ENCODE measurements at regions not wholly inside any gene's neighbourhood (a gene's known extent, or its start where the extent isn't known, plus 50 kb on each side); places are given as distances from the start of the nearest gene placed in this dataset.
"Not testable (repeated sequence)": the region's sequence is repeated elsewhere in the genome, so short reads cannot be mapped to it uniquely, and the experiment has no call there.

GRCh38 chr2:194445226-194445625, 1211.8 kb upstream of the SLC39A10 start:
- no peaks in the 10 kb centered on the region for H3K9me3 ChIP-seq (ENCODE audit: control insufficient read depth in 1 of 2, low read length in 2 of 2)
- no peaks in the 10 kb centered on the region for H3K36me3 ChIP-seq (ENCODE audit: control insufficient read depth in 1 of 2, insufficient read depth in 2 of 2, low read length in 2 of 2)
- no peak overlapping the region for H3K27ac ChIP-seq (ENCODE audit: low read depth, low read length)
- no peak overlapping the region for H3K9ac ChIP-seq (ENCODE audit: low read depth in 1 of 2, low read length in 2 of 2)
- H3K4me3 ChIP-seq (ENCODE audit: low read depth in 1 of 2, low read length in 2 of 2) = no peak overlapping the region
- no peaks in the 10 kb centered on the region for H3K4me1 ChIP-seq (ENCODE audit: control insufficient read depth in 1 of 2, insufficient read depth in 2 of 2, low read length in 2 of 2)
- no peaks in the 10 kb centered on the region for H3K27me3 ChIP-seq (ENCODE audit: control insufficient read depth in 1 of 2, insufficient read depth in 2 of 2, low read length in 2 of 2)

- no peak overlapping the region for H3K27ac ChIP-seq (ENCODE audit: low read depth, low read length)
- H3K4me1 ChIP-seq (ENCODE audit: control insufficient read depth in 1 of 2, insufficient read depth in 2 of 2, low read length in 2 of 2) = no peaks in the 10 kb centered on the region
- no peaks in the 10 kb centered on the region for H3K36me3 ChIP-seq (ENCODE audit: control insufficient read depth in 1 of 2, insufficient read depth in 2 of 2, low read length in 2 of 2)
- H3K27me3 ChIP-seq (ENCODE audit: control insufficient read depth in 1 of 2, insufficient read depth in 2 of 2, low read length in 2 of 2) = no peaks in the 10 kb centered on the region
- no peak overlapping the region for H3K9ac ChIP-seq (ENCODE audit: low read depth in 1 of 2, low read length in 2 of 2)
- H3K4me3 ChIP-seq (ENCODE audit: low read depth in 1 of 2, low read length in 2 of 2) = no peak overlapping the region
- no peaks in the 10 kb centered on the region for H3K9me3 ChIP-seq (ENCODE audit: control insufficient read depth in 1 of 2, low read length in 2 of 2)
Observed at GRCh38 chr2:194443926-194444325, 1213.1 kb upstream of the SLC39A10 start.

GRCh38 chr2:194424683-194425209, 1232.3 kb upstream of the SLC39A10 start:
- H3K27me3 ChIP-seq (ENCODE audit: control insufficient read depth in 1 of 2, insufficient read depth in 2 of 2, low read length in 2 of 2) = no peaks in the 10 kb centered on the region
- no peak overlapping the region for H3K9ac ChIP-seq (ENCODE audit: low read depth in 1 of 2, low read length in 2 of 2)
- H3K27ac ChIP-seq (ENCODE audit: low read depth, low read length) = no peak overlapping the region
- no peaks in the 10 kb centered on the region for H3K36me3 ChIP-seq (ENCODE audit: control insufficient read depth in 1 of 2, insufficient read depth in 2 of 2, low read length in 2 of 2)
- H3K4me1 ChIP-seq (ENCODE audit: control insufficient read depth in 1 of 2, insufficient read depth in 2 of 2, low read length in 2 of 2) = no peaks in the 10 kb centered on the region
- H3K9me3 ChIP-seq (ENCODE audit: control insufficient read depth in 1 of 2, low read length in 2 of 2) = peaks cover 0 to 2% of the 10 kb centered on the region in 2 donors
- H3K4me3 ChIP-seq (ENCODE audit: low read depth in 1 of 2, low read length in 2 of 2) = no peak overlapping the region

GRCh38 chr2:194411221-194411620, 1245.8 kb upstream of the SLC39A10 start:
- Histone ChIP-seq H3K36me3 (ENCODE audit: control insufficient read depth in 1 of 2, insufficient read depth in 2 of 2, low read length in 2 of 2) (no peaks in the 10 kb centered on the region), H3K4me3 (ENCODE audit: low read depth in 1 of 2, low read length in 2 of 2) (no peak overlapping the region), H3K27me3 (ENCODE audit: control insufficient read depth in 1 of 2, insufficient read depth in 2 of 2, low read length in 2 of 2) (no peaks in the 10 kb centered on the region), H3K27ac (ENCODE audit: low read depth, low read length) (no peak overlapping the region), H3K4me1 (ENCODE audit: control insufficient read depth in 1 of 2, insufficient read depth in 2 of 2, low read length in 2 of 2) (no peaks in the 10 kb centered on the region), H3K9me3 (ENCODE audit: control insufficient read depth in 1 of 2, low read length in 2 of 2) (peaks cover 0 to 4% of the 10 kb centered on the region in 2 donors), H3K9ac (ENCODE audit: low read depth in 1 of 2, low read length in 2 of 2) (no peak overlapping the region)

- Histone ChIP-seq H3K9me3 (ENCODE audit: control insufficient read depth in 1 of 2, low read length in 2 of 2) (no peaks in the 10 kb centered on the region), H3K27ac (ENCODE audit: low read depth, low read length) (no peak overlapping the region), H3K9ac (ENCODE audit: low read depth in 1 of 2, low read length in 2 of 2) (no peak overlapping the region), H3K36me3 (ENCODE audit: control insufficient read depth in 1 of 2, insufficient read depth in 2 of 2, low read length in 2 of 2) (no peaks in the 10 kb centered on the region), H3K4me3 (ENCODE audit: low read depth in 1 of 2, low read length in 2 of 2) (no peak overlapping the region), H3K4me1 (ENCODE audit: control insufficient read depth in 1 of 2, insufficient read depth in 2 of 2, low read length in 2 of 2) (no peaks in the 10 kb centered on the region), H3K27me3 (ENCODE audit: control insufficient read depth in 1 of 2, insufficient read depth in 2 of 2, low read length in 2 of 2) (no peaks in the 10 kb centered on the region)
Observed at GRCh38 chr2:194395818-194396217, 1261.2 kb upstream of the SLC39A10 start.

- Histone ChIP-seq H3K27ac (ENCODE audit: low read depth, low read length) (no peak overlapping the region), H3K9ac (ENCODE audit: low read depth in 1 of 2, low read length in 2 of 2) (no peak overlapping the region), H3K9me3 (ENCODE audit: control insufficient read depth in 1 of 2, low read length in 2 of 2) (peaks cover 3 to 5% of the 10 kb centered on the region in 2 donors), H3K27me3 (ENCODE audit: control insufficient read depth in 1 of 2, insufficient read depth in 2 of 2, low read length in 2 of 2) (no peaks in the 10 kb centered on the region), H3K4me1 (ENCODE audit: control insufficient read depth in 1 of 2, insufficient read depth in 2 of 2, low read length in 2 of 2) (no peaks in the 10 kb centered on the region), H3K36me3 (ENCODE audit: control insufficient read depth in 1 of 2, insufficient read depth in 2 of 2, low read length in 2 of 2) (no peaks in the 10 kb centered on the region), H3K4me3 (ENCODE audit: low read depth in 1 of 2, low read length in 2 of 2) (no peak overlapping the region)
Observed at GRCh38 chr2:194385376-194385775, 1271.7 kb upstream of the SLC39A10 start.

GRCh38 chr2:194383401-194383800, 1273.6 kb upstream of the SLC39A10 start:
- no peaks in the 10 kb centered on the region for H3K36me3 ChIP-seq (ENCODE audit: control insufficient read depth in 1 of 2, insufficient read depth in 2 of 2, low read length in 2 of 2)
- no peaks in the 10 kb centered on the region for H3K4me1 ChIP-seq (ENCODE audit: control insufficient read depth in 1 of 2, insufficient read depth in 2 of 2, low read length in 2 of 2)
- no peak overlapping the region for H3K4me3 ChIP-seq (ENCODE audit: low read depth in 1 of 2, low read length in 2 of 2)
- no peak overlapping the region for H3K27ac ChIP-seq (ENCODE audit: low read depth, low read length)
- no peak overlapping the region for H3K9ac ChIP-seq (ENCODE audit: low read depth in 1 of 2, low read length in 2 of 2)
- peaks cover 3 to 5% of the 10 kb centered on the region in 2 donors for H3K9me3 ChIP-seq (ENCODE audit: control insufficient read depth in 1 of 2, low read length in 2 of 2)
- no peaks in the 10 kb centered on the region for H3K27me3 ChIP-seq (ENCODE audit: control insufficient read depth in 1 of 2, insufficient read depth in 2 of 2, low read length in 2 of 2)

- Histone ChIP-seq H3K27ac (ENCODE audit: low read depth, low read length) (no peak overlapping the region), H3K9me3 (ENCODE audit: control insufficient read depth in 1 of 2, low read length in 2 of 2) (peaks cover 3 to 5% of the 10 kb centered on the region in 2 donors), H3K9ac (ENCODE audit: low read depth in 1 of 2, low read length in 2 of 2) (no peak overlapping the region), H3K4me3 (ENCODE audit: low read depth in 1 of 2, low read length in 2 of 2) (no peak overlapping the region), H3K27me3 (ENCODE audit: control insufficient read depth in 1 of 2, insufficient read depth in 2 of 2, low read length in 2 of 2) (no peaks in the 10 kb centered on the region), H3K36me3 (ENCODE audit: control insufficient read depth in 1 of 2, insufficient read depth in 2 of 2, low read length in 2 of 2) (no peaks in the 10 kb centered on the region), H3K4me1 (ENCODE audit: control insufficient read depth in 1 of 2, insufficient read depth in 2 of 2, low read length in 2 of 2) (no peaks in the 10 kb centered on the region)
Observed at GRCh38 chr2:194382221-194382620, 1274.8 kb upstream of the SLC39A10 start.

- H3K9ac ChIP-seq (ENCODE audit: low read depth in 1 of 2, low read length in 2 of 2) = no peak overlapping the region
- no peak overlapping the region for H3K27ac ChIP-seq (ENCODE audit: low read depth, low read length)
- H3K9me3 ChIP-seq (ENCODE audit: control insufficient read depth in 1 of 2, low read length in 2 of 2) = peaks cover 0 to 3% of the 10 kb centered on the region in 2 donors
- H3K4me1 ChIP-seq (ENCODE audit: control insufficient read depth in 1 of 2, insufficient read depth in 2 of 2, low read length in 2 of 2) = no peaks in the 10 kb centered on the region
- H3K36me3 ChIP-seq (ENCODE audit: control insufficient read depth in 1 of 2, insufficient read depth in 2 of 2, low read length in 2 of 2) = no peaks in the 10 kb centered on the region
- H3K4me3 ChIP-seq (ENCODE audit: low read depth in 1 of 2, low read length in 2 of 2) = no peak overlapping the region
- H3K27me3 ChIP-seq (ENCODE audit: control insufficient read depth in 1 of 2, insufficient read depth in 2 of 2, low read length in 2 of 2) = no peaks in the 10 kb centered on the region
Observed at GRCh38 chr2:194380011-194380410, 1277.0 kb upstream of the SLC39A10 start.

- not testable (repeated sequence) for H3K27ac ChIP-seq (ENCODE audit: low read depth, low read length); H3K4me3 ChIP-seq (ENCODE audit: low read depth in 1 of 2, low read length in 2 of 2); H3K9ac ChIP-seq (ENCODE audit: low read depth in 1 of 2, low read length in 2 of 2); H3K27me3 ChIP-seq (ENCODE audit: control insufficient read depth in 1 of 2, insufficient read depth in 2 of 2, low read length in 2 of 2); H3K4me1 ChIP-seq (ENCODE audit: control insufficient read depth in 1 of 2, insufficient read depth in 2 of 2, low read length in 2 of 2); H3K36me3 ChIP-seq (ENCODE audit: control insufficient read depth in 1 of 2, insufficient read depth in 2 of 2, low read length in 2 of 2); H3K9me3 ChIP-seq (ENCODE audit: control insufficient read depth in 1 of 2, low read length in 2 of 2)
Observed at GRCh38 chr2:194367390-194367789, 1289.6 kb upstream of the SLC39A10 start.

GRCh38 chr2:194363878-194364277, 1293.1 kb upstream of the SLC39A10 start:
- H3K27ac ChIP-seq (ENCODE audit: low read depth, low read length) = no peak overlapping the region
- no peak overlapping the region for H3K9ac ChIP-seq (ENCODE audit: low read depth in 1 of 2, low read length in 2 of 2)
- no peak overlapping the region for H3K4me3 ChIP-seq (ENCODE audit: low read depth in 1 of 2, low read length in 2 of 2)
- no peaks in the 10 kb centered on the region for H3K4me1 ChIP-seq (ENCODE audit: control insufficient read depth in 1 of 2, insufficient read depth in 2 of 2, low read length in 2 of 2)
- H3K36me3 ChIP-seq (ENCODE audit: control insufficient read depth in 1 of 2, insufficient read depth in 2 of 2, low read length in 2 of 2) = no peaks in the 10 kb centered on the region
- H3K9me3 ChIP-seq (ENCODE audit: control insufficient read depth in 1 of 2, low read length in 2 of 2) = peaks cover 0 to 2% of the 10 kb centered on the region in 2 donors
- no peaks in the 10 kb centered on the region for H3K27me3 ChIP-seq (ENCODE audit: control insufficient read depth in 1 of 2, insufficient read depth in 2 of 2, low read length in 2 of 2)

All from duodenal mucosa (tissue), 2 donors.